Ishikawa (cell line): ENCODE measurements at regions not wholly inside any gene's neighbourhood (a gene's known extent, or its start where the extent isn't known, plus 50 kb on each side); places are given as distances from the start of the nearest gene placed in this dataset.

Source experiments
- CEBPB ChIP-seq: IDR thresholded peaks from 2 replicates; pipeline ENCODE4 v1.6.1; 2012
- CREB1 ChIP-seq: IDR thresholded peaks from 2 replicates; pipeline ENCODE4 v1.6.1; 2012; ENCODE audit warnings: low read depth
- EGR1 ChIP-seq: IDR thresholded peaks from 2 replicates; pipeline ENCODE4 v1.6.1; 2012
- EP300 ChIP-seq: IDR thresholded peaks from 2 replicates; pipeline ENCODE4 v1.6.1; 2012; ENCODE audit warnings: borderline replicate concordance
- FOXM1 ChIP-seq: IDR thresholded peaks from 2 replicates; pipeline ENCODE4 v1.6.1; 2012; ENCODE audit warnings: low read depth, borderline replicate concordance
- MAX ChIP-seq: IDR thresholded peaks from 2 replicates; pipeline ENCODE4 v1.6.1; 2012
- NFIC ChIP-seq: IDR thresholded peaks from 2 replicates; pipeline ENCODE4 v1.6.1; 2012
- RAD21 ChIP-seq: IDR thresholded peaks from 2 replicates; pipeline ENCODE4 v1.6.1; 2012; ENCODE audit warnings: low read depth
- REST ChIP-seq: IDR thresholded peaks from 2 replicates; pipeline ENCODE4 v1.6.1; 2012; ENCODE audit warnings: low read depth, mild to moderate bottlenecking
- TAF1 ChIP-seq: IDR thresholded peaks from 2 replicates; pipeline ENCODE4 v1.6.1; 2012; ENCODE audit warnings: low read depth, mild to moderate bottlenecking
- TCF12 ChIP-seq: IDR thresholded peaks from 2 replicates; pipeline ENCODE4 v1.6.1; 2012; ENCODE audit warnings: low read depth
- TEAD4 ChIP-seq: IDR thresholded peaks from 2 replicates; pipeline ENCODE4 v1.6.1; 2012
- USF1 ChIP-seq: IDR thresholded peaks from 2 replicates; pipeline ENCODE4 v1.6.1; 2012
- YY1 ChIP-seq: IDR thresholded peaks from 2 replicates; pipeline ENCODE4 v1.6.1; 2012; ENCODE audit warnings: low read depth
- ZBTB7A ChIP-seq: IDR thresholded peaks from 2 replicates; pipeline ENCODE4 v1.6.1; 2012; ENCODE audit warnings: low read depth

- TF ChIP-seq EP300 (no peak), CREB1 (no peak), MAX (no peak), USF1 (no peak), NFIC (no peak)
These were observed 308.3 kb upstream of the PREP start for GRCh38 chr6:105711216-105711615.

- TF ChIP-seq NFIC (no peak), CREB1 (no peak), TCF12 (no peak), TEAD4 (no peak), TAF1 (no peak), YY1 (no peak), FOXM1 (no peak), ZBTB7A (no peak), USF1 (no peak), EP300 (no peak), MAX (no peak), EGR1 (no peak), REST (no peak), RAD21 (no peak), CEBPB (no peak)
These were observed 302.7 kb upstream of the PREP start for GRCh38 chr6:105705608-105706007.

GRCh38 chr6:105695461-105695860 lies 292.6 kb upstream of the PREP start:
- TF ChIP-seq USF1 = no peak
- TF ChIP-seq CEBPB = no peak
- TF ChIP-seq YY1 = no peak
- no peak for TF ChIP-seq TEAD4
- TF ChIP-seq MAX = no peak
- TF ChIP-seq NFIC = no peak
- TF ChIP-seq EGR1 = no peak
- TF ChIP-seq EP300 = no peak
- no peak for TF ChIP-seq CREB1
- no peak for TF ChIP-seq TCF12
- no peak for TF ChIP-seq RAD21
- no peak for TF ChIP-seq FOXM1
- TF ChIP-seq ZBTB7A = no peak
- TF ChIP-seq TAF1 = no peak
- TF ChIP-seq REST = no peak

- TF ChIP-seq REST (no peak), MAX (no peak), EGR1 (no peak), TAF1 (no peak), CEBPB (no peak), RAD21 (no peak), ZBTB7A (no peak), TEAD4 (no peak), USF1 (no peak), EP300 (no peak), CREB1 (no peak), FOXM1 (no peak), TCF12 (no peak)
These were observed 289.8 kb upstream of the PREP start for GRCh38 chr6:105692613-105693215.
